Ovary (tissue), 7 donors: ENCODE measurements at regions not wholly inside any gene's neighbourhood (a gene's known extent, or its start where the extent isn't known, plus 50 kb on each side); places are given as distances from the start of the nearest gene placed in this dataset.

Source experiments
- DNase-seq, 5 donors: peaks; one replicate each; pipeline ENCODE4 v3.0.0-alpha.2; 2019 to 2020
- H3K27ac ChIP-seq, 2 donors: fragments of 200-600 bp; one replicate each; pipeline versions ENCODE4 v1.5.1 to v1.8.0; 2019 to 2022
- H3K27me3 ChIP-seq: fragments of 200-600 bp; one replicate; pipeline ENCODE4 v1.8.0; 2022
- H3K36me3 ChIP-seq: fragments of 200-600 bp; sonication (generic); one replicate; pipeline ENCODE4 v1.5.1; 2019
- H3K4me1 ChIP-seq: one replicate; pipeline ENCODE4 v1.8.1; 2013; ENCODE audit warnings: mild to moderate bottlenecking, moderate library complexity; ENCODE audit not compliant: insufficient read depth
- H3K4me3 ChIP-seq: fragments of 200-600 bp; sonication (generic); one replicate; pipeline ENCODE4 v1.5.1; 2017
- H3K9me3 ChIP-seq, 2 donors: fragments of 200-600 bp in 1 of 2; sonication (generic) in 1 of 2; one replicate each; pipeline versions ENCODE4 v1.5.1 to v1.8.1; 2013 to 2019; ENCODE audit warnings: mild to moderate bottlenecking in 1 of 2, moderate library complexity in 1 of 2
- CTCF ChIP-seq, 3 donors: fragments of 450-650 bp in 2 of 3; fragments of 200-600 bp in 1 of 3; IDR thresholded peaks; one replicate each; pipeline versions ENCODE4 v1.5.1 to v1.8.0; 2016 to 2022; ENCODE audit warnings: antibody characterized with exemption in 3 of 3, mild to moderate bottlenecking in 1 of 3
- EP300 ChIP-seq: sonication (generic); formaldehyde crosslinking; IDR thresholded peaks from one replicate; pipeline ENCODE4 v1.6.1; 2017; ENCODE audit warnings: antibody characterized with exemption
- POLR2A ChIP-seq: fragments of 450-650 bp; IDR thresholded peaks from one replicate; pipeline ENCODE4 v1.6.1; 2017; ENCODE audit warnings: antibody characterized with exemption, mild to moderate bottlenecking, moderate library complexity
- WGBS, 3 donors: extraction: QIAGEN DNeasy Blood & Tissue Kit in 1 of 3; methylation state at CpG; one replicate each; pipeline versions ENCODE4 v1.1.5 to v1.1.7; 2013 to 2017; 5-methylcytosine and 5-hydroxymethylcytosine counted together
- intact Hi-C, 4 donors: fragments of 100-400 bp; cut with DNase I; formaldehyde crosslinking; loops; one replicate each; pipeline versions ENCODE4 v1.11.0 to v1.15.1; 2022 to 2023
- donor health status: DM: no; HTN: no; CAD: no; lungs with moderate emphysema.
- donor health status: DM: no; HTN: no; CAD: no.
- donor health status: Bipolar disorder and iron deficiency.
- donor health status: DM: no; HTN: no; CAD: no.
- donor health status: DM: yes; HTN: yes; CAD: no.

GRCh38 chr5:164869325-164869724, 1363.9 kb downstream of the MAT2B start:
- no peak for DNase-seq
- Histone ChIP-seq H3K4me3 (no peak overlapping the region), H3K9me3 (no peaks in the 10 kb centered on the region), H3K36me3 (no peaks in the 10 kb centered on the region), H3K27me3 (no peaks in the 10 kb centered on the region), H3K27ac (no peak overlapping the region), H3K4me1 (no peaks in the 10 kb centered on the region)
- no peak for TF ChIP-seq POLR2A
- no peak for TF ChIP-seq CTCF (IDR thresholded peaks at IDR 0.05)
- no peak for TF ChIP-seq EP300
- WGBS, 3 donors, result 96 to 97% (median 97%) methylated on average over 4 of the region's 4 CpGs
- intact Hi-C loops, result no loop called here

GRCh38 chr5:164876793-164877192, 1371.4 kb downstream of the MAT2B start:
- Histone ChIP-seq H3K36me3 (no peaks in the 10 kb centered on the region), H3K4me1 (no peaks in the 10 kb centered on the region), H3K27ac (no peak overlapping the region), H3K4me3 (no peak overlapping the region), H3K9me3 (no peaks in the 10 kb centered on the region), H3K27me3 (no peaks in the 10 kb centered on the region)
- WGBS, 3 donors, result 72 to 83% (median 73%) methylated on average over 1 of the region's 1 CpG
- TF ChIP-seq EP300, result no peak
- no peak for TF ChIP-seq CTCF (IDR thresholded peaks at IDR 0.05)
- TF ChIP-seq POLR2A, result no peak
- no peak for DNase-seq
- intact Hi-C loops, result no loop called here

GRCh38 chr5:164881442-164881841, 1376.0 kb downstream of the MAT2B start:
- Histone ChIP-seq H3K9me3 (no peaks in the 10 kb centered on the region), H3K27me3 (no peaks in the 10 kb centered on the region), H3K4me1 (no peaks in the 10 kb centered on the region), H3K27ac (no peak overlapping the region), H3K36me3 (no peaks in the 10 kb centered on the region), H3K4me3 (no peak overlapping the region)
- no peak for DNase-seq
- 90 to 95% (median 94%) methylated on average over 12 of the region's 12 CpGs for WGBS, 3 donors
- TF ChIP-seq POLR2A (no peak), CTCF (IDR thresholded peaks at IDR 0.05) (no peak)
- intact Hi-C loops, result no loop called here

GRCh38 chr5:164885179-164885578, 1379.8 kb downstream of the MAT2B start:
- no peaks in the 10 kb centered on the region for H3K9me3 ChIP-seq
- intact Hi-C loops, result no loop called here
- WGBS, 3 donors, result 80 to 88% (median 81%) methylated on average over 3 of the region's 3 CpGs

More at GRCh38 chr5:164885179-164885578, 1379.8 kb downstream of the MAT2B start:
- H3K36me3 ChIP-seq, result no peaks in the 10 kb centered on the region
- H3K27me3 ChIP-seq, result no peaks in the 10 kb centered on the region
- no peak for TF ChIP-seq CTCF (IDR thresholded peaks at IDR 0.05)
- no peaks in the 10 kb centered on the region for H3K4me1 ChIP-seq
- H3K27ac ChIP-seq, result no peak overlapping the region
- no peak overlapping the region for H3K4me3 ChIP-seq
- DNase-seq, result no peak
